Adrenal gland (tissue), 5 donors: ENCODE measurements at regions not wholly inside any gene's neighbourhood (a gene's known extent, or its start where the extent isn't known, plus 50 kb on each side); places are given as distances from the start of the nearest gene placed in this dataset.

Source experiments
- POLR2A ChIP-seq, 2 donors: fragments of 450-650 bp; IDR thresholded peaks; one replicate each; pipeline ENCODE4 v1.6.1; 2017; ENCODE audit warnings: antibody characterized with exemption in 2 of 2, mild to moderate bottlenecking in 2 of 2, moderate library complexity in 1 of 2
- TF ChIP-seq, protein P1 (sequence below), 6 experiments: fragments of 450-650 bp in 4 of 6; fragments of 200-600 bp in 2 of 6; sonication (generic) in 1 of 6; IDR thresholded peaks; 1 replicate in 5 of 6; 2 replicates in 1 of 6; pipeline versions ENCODE4 v1.5.1 to v1.8.0; 2016 to 2021; ENCODE audit warnings: antibody characterized with exemption in 6 of 6, mild to moderate bottlenecking in 2 of 6, moderate library complexity in 1 of 6
- donor health status: DM: no; HTN: no; CAD: no.

DNA sequence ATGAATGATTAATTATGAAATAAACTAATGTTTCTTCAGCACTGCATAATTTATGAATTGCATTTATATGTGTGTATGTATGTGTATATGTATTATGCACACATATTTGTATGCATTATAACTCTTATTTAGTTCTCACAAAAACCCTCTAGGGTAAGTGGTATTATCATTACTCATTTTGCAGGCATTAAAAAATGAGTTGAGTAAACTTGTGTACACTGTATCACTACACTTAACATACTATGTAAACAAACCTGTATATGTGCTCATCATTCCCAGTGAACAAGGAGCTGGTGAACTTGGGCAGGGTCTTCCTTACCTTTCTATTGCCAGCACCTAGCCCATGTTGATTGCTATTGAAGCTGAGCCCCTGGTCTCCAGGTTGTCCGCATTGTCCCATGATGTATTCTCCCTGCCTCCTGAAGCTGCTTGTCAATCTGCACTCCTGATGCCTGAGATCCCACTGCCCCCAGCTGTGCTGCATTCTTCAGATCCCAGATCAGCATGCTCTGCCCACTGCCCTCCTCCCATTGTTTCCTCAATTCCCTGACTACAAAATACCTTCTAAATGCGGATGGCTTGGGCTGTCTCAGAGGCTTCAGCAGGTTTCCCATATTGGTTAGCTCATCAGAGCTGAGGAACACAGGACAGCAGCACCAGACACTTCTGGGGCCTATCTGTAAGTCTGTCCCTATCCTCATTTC, 267.9 kb upstream of the SESN3 start:
- TF ChIP-seq, protein P1, sequence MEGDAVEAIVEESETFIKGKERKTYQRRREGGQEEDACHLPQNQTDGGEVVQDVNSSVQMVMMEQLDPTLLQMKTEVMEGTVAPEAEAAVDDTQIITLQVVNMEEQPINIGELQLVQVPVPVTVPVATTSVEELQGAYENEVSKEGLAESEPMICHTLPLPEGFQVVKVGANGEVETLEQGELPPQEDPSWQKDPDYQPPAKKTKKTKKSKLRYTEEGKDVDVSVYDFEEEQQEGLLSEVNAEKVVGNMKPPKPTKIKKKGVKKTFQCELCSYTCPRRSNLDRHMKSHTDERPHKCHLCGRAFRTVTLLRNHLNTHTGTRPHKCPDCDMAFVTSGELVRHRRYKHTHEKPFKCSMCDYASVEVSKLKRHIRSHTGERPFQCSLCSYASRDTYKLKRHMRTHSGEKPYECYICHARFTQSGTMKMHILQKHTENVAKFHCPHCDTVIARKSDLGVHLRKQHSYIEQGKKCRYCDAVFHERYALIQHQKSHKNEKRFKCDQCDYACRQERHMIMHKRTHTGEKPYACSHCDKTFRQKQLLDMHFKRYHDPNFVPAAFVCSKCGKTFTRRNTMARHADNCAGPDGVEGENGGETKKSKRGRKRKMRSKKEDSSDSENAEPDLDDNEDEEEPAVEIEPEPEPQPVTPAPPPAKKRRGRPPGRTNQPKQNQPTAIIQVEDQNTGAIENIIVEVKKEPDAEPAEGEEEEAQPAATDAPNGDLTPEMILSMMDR (IDR thresholded peaks at IDR 0.05): no peak
- no peak for TF ChIP-seq POLR2A (IDR thresholded peaks at IDR 0.05)
